Peyer's patch (tissue), 4 donors: ENCODE measurements at regions not wholly inside any gene's neighbourhood (a gene's known extent, or its start where the extent isn't known, plus 50 kb on each side); places are given as distances from the start of the nearest gene placed in this dataset.

Experiments
- POLR2A ChIP-seq, 2 donors: fragments of 450-650 bp; IDR thresholded peaks; one replicate each; pipeline ENCODE4 v1.5.1; 2017; ENCODE audit warnings: antibody characterized with exemption in 2 of 2, mild to moderate bottlenecking in 2 of 2, moderate library complexity in 2 of 2
- TF ChIP-seq, protein P1 (sequence below), 6 experiments: fragments of 450-650 bp in 4 of 6; fragments of 200-600 bp in 2 of 6; sonication (generic) in 1 of 6; IDR thresholded peaks; one replicate each; pipeline ENCODE4 v1.5.1; 2017 to 2019; ENCODE audit warnings: antibody characterized with exemption in 6 of 6, mild to moderate bottlenecking in 3 of 6, moderate library complexity in 1 of 6

DNA sequence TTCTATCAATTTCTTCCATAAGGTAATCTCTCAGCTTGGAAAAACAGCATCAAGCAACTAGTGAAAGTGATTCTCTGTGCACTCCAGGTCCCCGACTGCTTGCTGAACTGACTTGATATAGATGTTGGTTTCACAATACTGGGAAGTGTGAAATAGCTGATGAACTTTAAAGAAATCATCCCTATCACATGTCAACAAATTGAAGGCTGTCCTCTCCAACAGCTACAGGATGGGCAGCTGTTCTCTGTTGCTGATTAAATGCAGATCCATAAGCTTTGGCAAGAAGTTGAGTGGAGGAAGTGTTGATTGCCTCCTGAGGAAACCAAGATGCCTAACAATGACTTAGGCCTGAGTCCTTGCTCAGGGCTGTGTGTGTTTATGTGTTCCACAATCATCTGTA is 130.4 kb upstream of the GDF10 start:
- no peak for TF ChIP-seq POLR2A (IDR thresholded peaks at IDR 0.05)
- TF ChIP-seq, protein P1, sequence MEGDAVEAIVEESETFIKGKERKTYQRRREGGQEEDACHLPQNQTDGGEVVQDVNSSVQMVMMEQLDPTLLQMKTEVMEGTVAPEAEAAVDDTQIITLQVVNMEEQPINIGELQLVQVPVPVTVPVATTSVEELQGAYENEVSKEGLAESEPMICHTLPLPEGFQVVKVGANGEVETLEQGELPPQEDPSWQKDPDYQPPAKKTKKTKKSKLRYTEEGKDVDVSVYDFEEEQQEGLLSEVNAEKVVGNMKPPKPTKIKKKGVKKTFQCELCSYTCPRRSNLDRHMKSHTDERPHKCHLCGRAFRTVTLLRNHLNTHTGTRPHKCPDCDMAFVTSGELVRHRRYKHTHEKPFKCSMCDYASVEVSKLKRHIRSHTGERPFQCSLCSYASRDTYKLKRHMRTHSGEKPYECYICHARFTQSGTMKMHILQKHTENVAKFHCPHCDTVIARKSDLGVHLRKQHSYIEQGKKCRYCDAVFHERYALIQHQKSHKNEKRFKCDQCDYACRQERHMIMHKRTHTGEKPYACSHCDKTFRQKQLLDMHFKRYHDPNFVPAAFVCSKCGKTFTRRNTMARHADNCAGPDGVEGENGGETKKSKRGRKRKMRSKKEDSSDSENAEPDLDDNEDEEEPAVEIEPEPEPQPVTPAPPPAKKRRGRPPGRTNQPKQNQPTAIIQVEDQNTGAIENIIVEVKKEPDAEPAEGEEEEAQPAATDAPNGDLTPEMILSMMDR (IDR thresholded peaks at IDR 0.05): no peak
